GM18909 (cell line): ENCODE measurements at regions not wholly inside any gene's neighbourhood (a gene's known extent, or its start where the extent isn't known, plus 50 kb on each side); places are given as distances from the start of the nearest gene placed in this dataset.
"Not testable (repeated sequence)": the region's sequence is repeated elsewhere in the genome, so short reads cannot be mapped to it uniquely, and the experiment has no call there.

ENCODE experiments used
- ATAC-seq: cut with Tn5 transposase; IDR thresholded peaks from one replicate; pipeline ENCODE4 v1.9.1; 2021; ENCODE audit warnings: mild to moderate bottlenecking; ENCODE audit not compliant: unreplicated experiment, poor library complexity

DNA sequence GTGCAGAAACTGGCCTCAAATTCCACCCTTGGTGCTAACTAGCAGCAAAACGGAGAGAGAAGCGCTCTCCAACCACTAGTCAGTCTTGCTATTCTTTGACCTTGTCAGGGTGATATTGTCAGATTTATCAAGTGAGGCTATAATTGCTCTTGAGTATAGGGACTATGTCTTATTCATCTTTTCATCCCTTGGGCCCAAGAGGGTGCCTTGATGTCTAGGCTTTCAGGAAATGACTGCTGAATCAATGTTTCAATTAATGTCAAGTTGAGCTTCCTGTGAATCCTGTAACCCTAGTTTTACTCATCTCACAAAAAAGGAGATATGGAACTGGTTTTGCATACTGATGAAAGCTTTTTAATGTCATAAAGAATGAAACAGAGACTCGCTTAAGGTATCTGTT is 701.3 kb downstream of the EDEM1 start:
- no peak for ATAC-seq

- no peak for ATAC-seq
These were observed 701.9 kb downstream of the EDEM1 start for GRCh38 chr3:5889374-5889773.

GRCh38 chr3:5891711-5892110 is 704.2 kb downstream of the EDEM1 start:
- no peak for ATAC-seq

- no peak for ATAC-seq
These were observed 710.6 kb downstream of the EDEM1 start for GRCh38 chr3:5898106-5898505.

- no peak for ATAC-seq
These were observed 711.7 kb downstream of the EDEM1 start for GRCh38 chr3:5899014-5899761.

DNA sequence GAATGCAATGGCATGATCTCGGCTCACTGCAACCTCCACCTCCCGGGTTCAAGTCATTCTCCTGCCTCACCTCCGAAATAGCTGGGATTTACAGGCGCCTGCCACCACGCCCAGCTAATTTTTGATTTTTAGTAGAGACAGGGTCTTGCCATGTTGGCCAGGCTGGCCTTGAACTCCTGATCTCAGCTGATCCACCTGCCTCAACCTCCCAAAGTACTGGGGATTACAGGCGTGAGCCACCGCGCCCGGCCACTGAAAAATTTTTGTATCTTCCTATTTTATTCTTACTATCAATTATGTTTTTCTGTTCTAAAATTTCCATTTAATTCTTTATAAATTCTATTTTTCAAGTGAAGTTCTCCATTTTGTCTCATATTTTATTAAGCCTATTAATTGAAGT is 730.4 kb downstream of the EDEM1 start:
- no peak for ATAC-seq

- no peak for ATAC-seq
These were observed 731.1 kb downstream of the EDEM1 start for GRCh38 chr3:5918626-5919025.

DNA sequence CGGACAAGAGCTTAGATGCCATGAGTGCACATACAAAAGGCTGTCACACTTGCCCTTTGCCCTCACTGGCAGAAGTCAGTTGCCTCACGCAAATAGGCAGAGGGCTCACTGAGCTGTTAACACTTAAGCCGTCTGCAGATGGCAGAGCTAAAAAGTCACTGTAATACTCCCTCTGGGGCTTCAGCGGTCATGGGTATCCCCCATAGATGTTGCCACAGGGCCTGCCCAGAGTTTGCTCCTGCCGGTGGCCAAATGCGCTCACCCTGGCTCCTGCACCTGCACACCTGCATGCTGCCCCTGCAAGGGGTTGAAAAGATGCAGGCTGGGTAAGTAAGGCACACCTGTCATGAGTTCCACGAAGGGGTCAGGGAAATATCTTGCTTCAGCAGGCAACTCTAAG is 741.5 kb downstream of the EDEM1 start:
- ATAC-seq, result no peak

GRCh38 chr3:5944061-5944460 is 756.6 kb downstream of the EDEM1 start:
- not testable (repeated sequence) for ATAC-seq

- ATAC-seq, result no peak
These were observed 760.6 kb downstream of the EDEM1 start for GRCh38 chr3:5948084-5948483.

- ATAC-seq, result no peak
These were observed 763.5 kb downstream of the EDEM1 start for GRCh38 chr3:5951026-5951425.

DNA sequence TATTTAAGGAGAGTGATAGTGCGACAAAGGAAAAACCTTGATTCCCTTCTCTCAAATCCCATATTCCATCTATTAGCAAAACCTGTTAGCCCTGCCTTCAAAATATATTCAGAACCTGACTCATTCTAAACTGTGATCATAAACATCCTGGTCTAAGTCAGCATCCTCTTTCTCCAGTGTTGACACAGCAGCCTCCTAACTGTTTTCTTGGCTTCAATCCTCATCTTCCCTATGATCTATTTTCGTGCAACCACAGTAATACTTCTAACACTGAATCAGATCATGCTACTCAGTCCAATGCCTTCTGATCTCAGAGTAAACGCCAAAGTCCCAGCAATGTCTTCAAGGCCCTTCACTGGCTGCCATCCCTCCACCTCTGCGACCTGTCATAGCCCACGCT is 785.1 kb downstream of the EDEM1 start:
- no peak for ATAC-seq

GRCh38 chr3:5974630-5975322 is 787.3 kb downstream of the EDEM1 start:
- ATAC-seq, result no peak

DNA sequence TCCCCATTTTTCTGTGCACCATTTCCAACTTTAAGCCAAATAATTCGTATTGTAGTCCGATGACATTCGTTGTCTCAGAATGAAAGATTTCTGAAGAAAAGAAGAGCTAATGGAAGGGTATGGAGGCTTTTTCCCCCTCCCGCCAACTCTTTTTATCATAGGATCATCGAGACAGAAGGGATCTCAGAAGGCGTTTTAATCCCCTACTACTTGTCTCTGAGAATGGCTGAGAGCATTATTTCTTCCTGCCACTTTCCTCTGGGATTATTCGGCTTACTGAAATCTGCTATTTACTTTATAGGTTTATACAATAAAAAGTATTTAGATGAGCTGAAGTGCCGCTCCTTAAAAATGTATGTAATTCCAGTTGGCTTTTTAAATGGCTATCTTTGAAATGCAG is 789.8 kb downstream of the EDEM1 start:
- ATAC-seq, result no peak

- ATAC-seq, result no peak
These were observed 793.0 kb downstream of the EDEM1 start for GRCh38 chr3:5980475-5980874.

DNA sequence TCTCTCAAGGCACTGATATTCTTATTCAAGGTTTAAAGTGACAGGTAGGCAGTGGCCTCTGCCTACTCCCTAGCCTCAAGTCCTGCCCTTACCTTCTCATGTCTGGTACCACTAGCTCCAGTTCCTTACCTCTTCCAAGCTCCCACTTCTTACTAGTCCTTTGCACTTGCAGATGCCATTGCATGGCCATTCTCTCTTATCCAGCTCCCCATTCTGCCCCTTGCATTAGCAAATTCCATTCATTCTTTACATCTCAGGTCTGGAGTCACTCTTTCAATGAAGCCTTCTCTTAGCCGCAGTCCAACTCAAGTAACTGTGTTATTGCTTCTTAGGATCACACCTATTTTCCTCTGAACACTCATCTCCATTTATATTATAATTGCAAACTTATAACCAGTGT is 807.1 kb downstream of the EDEM1 start:
- ATAC-seq, result no peak

DNA sequence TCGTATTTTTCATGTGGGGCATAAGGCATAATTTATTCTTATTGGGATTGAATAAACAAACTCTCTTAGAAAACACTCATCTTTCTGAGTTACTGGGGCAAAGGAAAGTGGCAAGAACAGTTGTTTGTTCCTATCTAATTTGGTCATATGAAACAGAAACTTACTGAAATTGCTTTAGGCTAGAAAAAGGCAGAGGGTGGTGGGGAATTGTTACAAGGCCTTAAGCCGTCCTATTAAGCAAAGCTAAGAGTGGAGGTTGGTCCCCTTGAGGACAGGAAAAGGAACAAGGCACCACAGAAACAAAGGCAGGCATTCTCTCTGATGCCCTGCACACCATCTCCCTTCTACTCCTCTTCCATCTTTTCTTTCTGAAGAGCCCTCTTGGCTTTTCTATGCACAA is 830.9 kb downstream of the EDEM1 start:
- no peak for ATAC-seq

DNA sequence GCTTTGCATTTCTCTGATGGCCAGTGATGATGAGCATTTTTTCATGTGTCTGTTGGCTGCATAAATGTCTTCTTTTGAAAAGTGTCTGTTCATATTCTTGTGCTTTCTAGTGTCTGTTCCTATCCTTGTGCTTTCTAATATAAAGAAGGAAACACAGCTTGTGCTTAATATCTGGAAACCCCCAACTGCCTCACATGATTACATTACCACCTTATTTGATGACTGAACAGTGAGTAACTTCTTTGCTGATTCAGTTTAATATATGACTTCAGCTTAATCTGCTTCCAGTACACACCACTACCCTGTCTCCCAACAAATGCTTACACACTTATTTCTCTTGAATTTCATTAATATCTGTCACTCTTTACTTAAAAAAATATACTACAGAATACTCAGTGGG is 835.1 kb downstream of the EDEM1 start:
- ATAC-seq, result no peak

- no peak for ATAC-seq
These were observed 835.9 kb upstream of the GRM7 start for GRCh38 chr3:6025032-6025431.

- not testable (repeated sequence) for ATAC-seq
These were observed 830.3 kb upstream of the GRM7 start for GRCh38 chr3:6030648-6031047.

DNA sequence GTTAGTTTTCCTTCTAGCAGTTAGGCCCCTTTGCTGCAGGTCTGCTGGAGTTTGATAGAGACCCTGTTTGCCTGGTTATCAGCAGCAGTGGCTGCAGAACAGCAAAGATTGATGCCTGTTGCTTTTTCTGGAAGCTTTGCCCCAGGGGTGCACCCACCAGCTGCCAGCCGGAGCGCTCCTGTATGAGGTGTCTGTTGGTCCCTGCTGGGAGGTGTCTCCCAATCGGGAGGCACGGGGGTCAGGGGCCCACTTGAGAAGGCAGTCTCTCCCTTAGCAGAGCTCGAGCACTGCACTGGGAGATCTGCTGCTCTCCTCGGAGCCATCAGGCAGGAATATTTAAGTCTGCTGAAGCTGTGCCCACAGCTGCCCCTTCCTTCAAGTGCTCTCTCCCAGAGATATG is 825.3 kb upstream of the GRM7 start:
- no peak for ATAC-seq

DNA sequence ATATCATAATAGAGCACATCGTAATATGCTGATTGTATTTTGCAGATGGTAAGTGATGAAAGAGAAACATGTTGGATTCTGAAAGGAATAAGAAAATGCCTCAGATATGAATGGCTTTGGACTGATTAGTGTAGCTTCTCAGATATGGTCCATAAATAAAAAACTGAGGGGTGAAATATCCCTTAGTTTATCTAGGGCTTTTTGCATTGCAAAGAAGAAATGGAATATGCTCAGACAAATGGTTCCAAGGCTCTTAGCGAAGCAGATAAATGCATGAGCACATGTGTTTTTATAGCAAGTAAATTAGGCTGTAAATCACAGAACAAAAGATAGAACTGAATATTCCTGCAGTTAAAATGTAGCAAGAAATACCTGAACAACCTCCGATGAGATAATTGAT is 820.9 kb upstream of the GRM7 start:
- no peak for ATAC-seq
